ENCODE measurements at regions not wholly inside any gene's neighbourhood (a gene's known extent, or its start where the extent isn't known, plus 50 kb on each side); places are given as distances from the start of the nearest gene placed in this dataset.

GRCh38 chr2:225891771-225892170 lies 492.3 kb downstream of the NYAP2 start:
- Histone ChIP-seq H3K27ac (ENCODE audit: low read depth) (no peak overlapping the region), H3K27me3 (ENCODE audit: insufficient read depth) (no peaks in the 10 kb centered on the region), H3K4me1 (ENCODE audit: insufficient read depth) (no peaks in the 10 kb centered on the region), H3K79me2 (replicated peaks; ENCODE audit: insufficient read depth) (no peaks in the 10 kb centered on the region), H2AFZ (peak overlapping the region; percentile 85; the same call in 1 of the 2 replicates), H3K4me2 (no peak overlapping the region), H3K4me3 (no peak overlapping the region), H3K9me2 (ENCODE audit: insufficient read depth) (peaks cover 4% of the 10 kb centered on the region; the same call in 1 of the 2 replicates), H3K36me3 (ENCODE audit: insufficient read depth) (no peaks in the 10 kb centered on the region), H4K20me1 (replicated peaks; ENCODE audit: insufficient read depth) (no peaks in the 10 kb centered on the region), H3F3A (replicated peaks; ENCODE audit: low read depth) (no peaks in the 10 kb centered on the region)
- H3K4me3 Mint-ChIP-seq, result no peak overlapping the region
- H3K27ac Mint-ChIP-seq, result no peak overlapping the region
- no peaks in the 10 kb centered on the region for H3K36me3 Mint-ChIP-seq (ENCODE audit: low read depth)
- no peak for ATAC-seq
- TF ChIP-seq JUNB (IDR thresholded peaks at IDR 0.05; ENCODE audit: unreplicated experiment), result no peak
- no peak for TF ChIP-seq ZNF462 (CRISPR knock-in tag; IDR thresholded peaks at IDR 0.05)
- no peak for TF ChIP-seq REST (IDR thresholded peaks at IDR 0.05; ENCODE audit: unreplicated experiment)
- TF ChIP-seq STAT1 (IDR thresholded peaks at IDR 0.05; ENCODE audit: unreplicated experiment), result no peak
- TF ChIP-seq POLR2AphosphoS5 (IDR thresholded peaks at IDR 0.05; ENCODE audit: low read depth), result no peak
- TF ChIP-seq EZH2 (IDR thresholded peaks at IDR 0.05; ENCODE audit: low read depth, unreplicated experiment), result no peak
- no peak for TF ChIP-seq EZH2phosphoT487 (IDR thresholded peaks at IDR 0.05; ENCODE audit: unreplicated experiment)
- TF ChIP-seq CREB1 (CRISPR knock-in tag; IDR thresholded peaks at IDR 0.05; ENCODE audit: low read depth), result no peak
- TF ChIP-seq NANOG (IDR thresholded peaks at IDR 0.05; ENCODE audit: borderline replicate concordance), result no peak
- TF ChIP-seq ZNF114 (CRISPR knock-in tag; IDR thresholded peaks at IDR 0.05), result no peak
- H3K27me3 Mint-ChIP-seq (ENCODE audit: insufficient read depth, low read depth, poor library complexity), result no peaks in the 10 kb centered on the region
- H3K4me1 Mint-ChIP-seq, result no peaks in the 10 kb centered on the region; the same call in 1 of the 3 replicates
- DNase-seq (ENCODE audit: low spot score), result no peak
- no peaks in the 10 kb centered on the region for H3K9me3 Mint-ChIP-seq
